Fibroblast of skin of back (primary cell): ENCODE measurements at regions not wholly inside any gene's neighbourhood (a gene's known extent, or its start where the extent isn't known, plus 50 kb on each side); places are given as distances from the start of the nearest gene placed in this dataset.

Experiments
- DNase-seq: peaks from one replicate; pipeline ENCODE4 v3.0.0-alpha.2; 2013

DNA sequence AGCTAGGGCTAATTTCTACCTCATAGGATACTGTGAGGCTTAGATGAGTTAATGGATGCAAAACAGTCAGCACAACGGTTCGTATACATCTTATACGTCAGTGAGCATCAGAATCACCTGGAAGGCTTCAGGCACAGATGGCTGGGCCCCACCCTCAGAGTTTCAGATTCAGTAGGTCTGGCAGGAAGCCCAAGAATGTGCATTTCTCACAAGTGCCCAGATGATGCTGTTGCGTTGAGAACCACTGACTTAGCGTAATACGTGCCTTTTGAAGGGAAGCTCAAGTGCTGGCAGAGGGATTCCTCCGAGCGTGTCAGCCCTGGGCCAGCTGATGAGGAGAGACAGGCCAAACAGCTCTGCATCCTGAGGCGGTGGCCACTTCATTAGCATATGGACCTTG is 117.1 kb upstream of the WWC1 start:
- peak; percentile 32 for DNase-seq

DNA sequence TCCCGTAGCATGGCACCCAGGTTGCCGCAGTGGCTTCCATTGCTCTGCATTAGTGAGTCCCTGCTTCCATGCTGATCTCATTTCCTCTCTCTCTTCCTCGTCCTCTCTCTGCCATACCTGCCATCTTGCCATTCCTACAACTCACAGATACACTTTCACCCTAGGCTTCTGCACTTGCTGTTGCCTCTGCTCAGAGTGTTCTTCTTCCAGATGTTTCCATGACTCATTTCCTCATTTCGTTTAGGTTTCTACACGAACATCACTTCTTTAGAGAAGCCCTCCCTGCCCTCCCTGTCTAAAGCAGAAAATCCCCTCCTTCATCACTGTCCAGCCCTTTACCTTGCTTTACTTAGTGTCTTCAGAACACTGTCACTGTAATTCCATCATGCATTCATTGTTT is 115.2 kb upstream of the WWC1 start:
- no peak for DNase-seq

DNA sequence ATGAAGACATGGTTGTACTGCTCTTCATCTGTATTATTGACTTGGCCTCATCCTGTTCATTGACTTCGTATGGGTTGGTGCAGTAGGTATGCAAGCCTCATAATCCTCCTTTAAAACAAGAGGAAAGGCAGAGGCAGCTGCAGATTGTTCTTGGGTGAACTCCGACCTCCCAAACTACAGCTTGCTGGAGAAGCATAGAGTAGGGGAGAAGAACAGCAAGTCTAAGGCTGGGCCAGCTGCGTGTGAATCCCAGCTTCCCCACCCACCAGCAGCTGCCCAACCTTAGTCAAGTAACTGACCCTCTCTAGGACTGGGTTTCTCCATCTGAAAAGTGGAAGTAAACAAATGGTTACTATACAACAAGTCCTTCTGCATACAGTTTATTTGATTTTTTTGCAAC is 114.5 kb upstream of the WWC1 start:
- DNase-seq: no peak

DNA sequence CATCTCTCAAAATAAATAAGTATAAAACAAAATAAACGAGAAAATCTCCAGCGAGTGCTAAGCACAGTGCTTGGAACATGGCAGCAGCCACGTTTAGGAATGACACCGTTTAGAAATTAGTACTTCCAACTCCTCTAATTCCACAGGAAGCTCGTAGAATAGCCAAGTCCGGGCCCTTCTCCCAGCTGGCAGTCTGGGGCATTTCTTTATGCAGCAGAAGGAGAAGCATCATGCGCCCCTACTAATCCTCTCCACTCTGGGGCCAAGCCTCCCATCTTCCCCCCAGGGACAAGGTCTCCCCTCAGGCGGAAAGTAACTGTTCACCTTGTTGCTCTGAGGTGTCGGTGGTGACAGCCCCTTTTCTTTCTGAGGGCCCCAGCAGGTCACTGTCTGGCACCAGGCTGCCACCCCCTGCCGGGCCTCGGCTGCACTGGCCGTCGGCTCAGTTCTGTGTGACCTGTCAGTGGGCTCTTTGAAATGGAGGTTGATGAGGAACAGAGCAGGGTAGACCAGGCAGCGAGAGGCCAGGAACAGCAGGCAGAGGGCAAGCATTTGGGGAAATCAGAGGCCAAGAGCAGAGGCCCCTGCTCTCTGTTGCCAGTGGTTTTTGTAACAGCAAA is 113.5 kb upstream of the WWC1 start:
- no peak for DNase-seq

DNA sequence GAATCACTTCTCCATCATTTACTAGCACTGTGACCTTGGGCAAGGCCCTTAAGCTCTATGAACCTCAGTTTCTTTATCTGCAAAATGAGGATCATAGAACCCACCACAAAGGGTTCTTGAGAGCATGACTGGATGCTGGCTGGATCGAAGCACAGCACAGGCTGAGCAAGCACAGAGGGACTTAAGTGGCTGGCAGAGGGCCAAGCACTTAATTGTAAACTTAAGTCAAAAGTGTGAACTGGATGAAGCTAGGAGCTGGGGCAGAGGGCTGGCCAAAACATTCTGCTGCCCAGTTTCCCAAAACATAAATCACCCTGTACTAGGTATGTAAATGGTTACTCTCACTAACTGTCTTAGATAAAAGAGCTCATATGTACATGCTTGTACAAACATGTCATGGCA is 112.3 kb upstream of the WWC1 start:
- DNase-seq: no peak

DNA sequence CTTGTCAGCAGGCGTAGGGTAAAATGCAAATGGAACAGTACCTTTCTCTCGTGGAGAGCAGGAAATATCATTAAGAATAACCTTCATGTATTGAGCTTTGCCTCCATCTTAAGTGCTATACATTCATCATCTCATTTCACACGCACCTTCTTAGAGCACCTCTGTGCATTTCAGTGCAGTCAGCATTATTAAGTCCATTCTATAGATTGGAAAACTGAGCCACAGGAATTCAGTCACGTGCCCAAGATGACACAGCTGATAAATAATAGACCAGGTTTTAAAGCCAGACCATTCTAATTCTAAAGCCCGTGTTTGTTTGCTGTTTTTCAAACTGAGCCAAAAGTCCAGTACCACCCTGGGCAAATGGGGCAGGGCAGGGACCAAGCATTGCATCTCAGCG is 109.2 kb upstream of the WWC1 start:
- no peak for DNase-seq

DNA sequence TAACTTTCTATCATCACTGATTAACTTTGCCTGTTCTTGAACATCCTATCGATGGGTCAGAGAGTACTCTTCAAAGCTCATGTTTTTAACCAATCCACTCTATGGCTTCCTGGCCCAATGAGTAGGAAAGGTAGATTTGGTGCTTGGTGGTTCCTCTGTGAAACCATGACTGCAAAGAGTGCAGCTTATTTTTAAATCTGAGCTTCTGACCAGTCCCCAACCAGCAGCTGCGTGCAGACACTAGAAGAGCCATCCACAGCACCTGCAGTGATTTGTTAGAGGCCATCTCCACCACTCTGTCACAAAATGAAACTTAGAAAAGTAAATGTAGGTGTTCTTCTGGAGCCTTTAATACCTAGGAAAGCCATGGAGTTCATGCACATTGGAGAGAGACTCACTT is 107.3 kb upstream of the WWC1 start:
- no peak for DNase-seq

DNA sequence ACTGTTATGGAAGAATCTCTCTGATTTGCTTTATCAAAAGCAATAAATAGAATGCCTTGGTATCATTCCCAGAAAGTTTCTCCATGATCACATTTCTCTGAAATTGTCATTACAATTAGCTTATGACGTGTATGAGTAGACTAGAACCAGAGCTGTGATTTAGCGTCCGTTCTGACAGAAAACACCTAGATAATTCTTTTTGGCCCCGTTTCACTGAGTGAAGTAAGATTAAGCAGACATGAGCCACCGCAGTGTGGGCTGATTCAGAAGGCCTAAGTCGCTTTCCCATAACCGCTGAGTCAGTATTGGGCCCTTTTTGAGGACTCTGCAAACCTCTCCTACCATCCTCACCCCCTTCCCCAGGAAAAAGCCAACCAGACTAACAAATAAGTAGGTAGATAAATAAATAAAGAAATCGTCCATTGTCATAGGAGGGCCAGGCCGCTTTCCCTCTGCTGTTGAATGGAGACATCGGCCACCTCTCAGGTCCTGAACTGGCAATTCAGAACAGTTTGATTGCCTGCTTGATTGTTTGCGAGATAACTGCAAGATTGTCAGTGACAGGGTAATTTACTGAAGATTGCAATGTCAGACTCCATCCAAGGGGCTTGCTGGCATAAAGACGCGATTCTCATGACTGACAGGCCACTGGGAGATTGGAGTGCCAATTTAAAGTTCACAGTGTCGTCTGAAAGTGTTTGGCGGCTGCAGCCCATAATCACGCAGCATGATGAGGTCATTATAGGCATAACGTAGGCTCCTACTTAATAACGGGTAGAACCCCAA is 105.0 kb upstream of the WWC1 start:
- no peak for DNase-seq

DNA sequence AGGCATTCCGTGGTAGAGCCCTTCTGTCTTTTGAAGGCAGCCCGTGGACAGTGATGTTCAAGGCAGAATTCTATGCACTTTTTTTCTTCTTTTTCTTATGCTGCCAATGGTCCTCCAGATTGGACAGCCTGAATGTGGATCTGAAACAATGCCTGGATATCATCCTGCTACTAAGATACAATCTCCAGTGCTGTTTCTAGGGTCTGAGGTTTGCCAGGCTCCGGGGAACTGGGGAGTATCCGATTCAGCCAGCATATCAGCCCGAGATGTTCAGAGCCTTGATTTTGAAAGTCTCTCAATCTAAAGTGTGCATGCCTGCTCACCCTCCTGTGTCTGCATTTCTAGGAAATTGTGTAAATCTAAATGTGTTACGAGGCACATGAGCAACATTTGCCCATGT is 103.8 kb upstream of the WWC1 start:
- no peak for DNase-seq

DNA sequence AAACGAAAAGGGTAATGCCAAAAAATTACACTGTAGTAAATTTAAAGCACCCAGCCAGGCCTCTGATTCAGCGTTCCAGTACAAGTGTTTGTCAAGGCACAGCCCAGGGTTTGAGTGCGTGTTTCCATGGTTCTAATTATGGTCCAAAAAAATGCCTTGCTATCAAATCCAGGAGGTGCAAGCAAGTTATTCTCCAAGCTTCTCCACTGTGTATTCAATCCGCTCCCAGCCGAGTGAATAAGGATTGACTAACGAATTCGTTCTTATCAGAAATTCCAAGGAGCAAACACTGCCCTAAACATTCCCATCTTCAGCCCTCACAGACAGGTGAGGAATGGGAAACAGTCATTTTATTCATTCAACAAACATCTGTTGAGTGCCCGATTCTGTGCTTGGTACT is 103.3 kb upstream of the WWC1 start:
- no peak for DNase-seq

DNA sequence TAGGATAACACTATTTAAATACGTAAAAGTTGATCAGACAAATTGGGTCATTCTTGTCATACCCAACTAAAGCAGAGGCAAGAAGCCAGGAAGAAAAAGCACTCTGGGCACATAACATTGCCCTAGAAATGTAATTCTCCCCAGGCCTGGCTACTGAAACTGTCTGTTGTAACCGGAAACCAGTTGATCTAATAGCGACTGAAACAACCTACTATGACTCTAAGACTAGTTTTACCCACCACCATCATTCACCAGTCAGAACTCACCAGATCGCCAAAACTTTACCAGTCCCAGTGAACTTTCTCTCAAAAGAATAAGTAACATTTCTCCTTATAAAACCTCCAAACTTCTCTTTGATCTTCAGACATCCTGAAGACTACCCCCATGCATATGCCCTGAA is 99.3 kb upstream of the WWC1 start:
- DNase-seq: no peak

DNA sequence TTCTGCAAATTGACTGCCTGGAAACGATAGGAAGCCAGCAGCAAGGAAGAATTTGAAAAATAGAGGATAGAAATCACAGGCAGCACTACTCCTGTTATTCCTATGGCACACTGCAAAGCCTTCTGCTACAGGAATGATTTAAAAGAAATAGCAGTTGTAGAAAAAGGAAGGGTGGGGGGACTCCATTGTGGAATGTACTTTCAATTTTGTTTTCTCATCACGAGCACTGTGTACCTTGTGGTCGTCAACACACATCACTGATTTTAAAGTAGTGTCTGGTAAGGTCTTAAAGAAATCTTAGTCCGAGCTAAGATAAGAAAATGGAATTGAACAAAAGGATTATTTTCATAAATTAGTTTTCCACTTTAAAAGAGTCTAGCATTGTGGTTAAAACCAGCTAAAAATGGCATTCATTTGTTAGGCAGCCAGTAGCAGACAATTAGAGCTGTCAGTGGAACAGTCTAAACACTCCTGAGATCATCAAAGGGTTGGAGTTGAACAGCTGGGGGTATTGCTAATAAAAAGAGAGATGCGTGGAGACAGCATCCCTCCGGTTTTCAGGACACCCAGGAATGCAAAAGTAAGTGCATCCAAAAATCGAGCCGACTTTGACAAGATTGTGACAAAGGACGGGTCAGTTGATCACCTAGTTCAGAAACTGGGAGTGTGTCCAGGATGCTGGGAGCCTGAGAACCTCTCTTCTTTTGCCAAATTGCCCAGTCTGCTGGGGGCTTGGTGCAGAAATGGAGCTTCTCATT is 97.8 kb upstream of the WWC1 start:
- DNase-seq: no peak

DNA sequence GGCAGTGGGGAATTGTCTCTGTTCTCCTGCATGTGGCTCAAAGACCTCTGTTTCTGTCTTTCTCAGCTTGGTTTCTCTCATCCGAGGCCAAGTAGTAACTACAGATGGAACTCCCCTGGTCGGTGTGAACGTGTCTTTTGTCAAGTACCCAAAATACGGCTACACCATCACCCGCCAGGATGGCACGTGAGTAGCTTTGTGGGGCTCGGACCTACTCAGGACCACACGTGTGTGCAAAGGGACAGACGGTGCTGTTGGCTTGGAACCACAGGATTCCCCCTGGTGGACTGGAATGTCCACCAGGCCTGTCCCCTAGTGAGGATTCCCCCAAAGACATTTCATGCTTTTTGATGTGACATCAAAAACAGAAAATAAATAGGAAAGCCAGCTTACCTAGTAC is 96.3 kb upstream of the WWC1 start:
- DNase-seq: no peak

DNA sequence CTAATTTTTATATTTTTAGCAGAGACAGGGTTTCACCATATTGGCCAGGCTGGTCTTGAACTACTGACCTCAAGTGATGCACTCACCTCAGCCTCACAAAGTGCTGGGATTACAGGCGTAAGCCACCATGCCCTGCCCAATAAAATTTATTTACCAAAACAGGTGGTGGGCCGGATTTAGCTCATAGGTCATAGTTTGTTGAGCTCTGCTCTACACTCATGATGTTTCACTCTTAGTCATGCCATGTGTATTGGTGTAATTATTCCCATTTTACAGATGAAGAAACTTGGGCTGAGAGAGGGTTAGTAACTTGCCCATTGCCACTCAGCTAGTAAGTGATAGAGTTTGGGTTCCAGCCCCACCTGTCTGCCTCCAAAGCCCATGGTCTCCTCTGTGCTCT is 93.1 kb upstream of the WWC1 start:
- no peak for DNase-seq

DNA sequence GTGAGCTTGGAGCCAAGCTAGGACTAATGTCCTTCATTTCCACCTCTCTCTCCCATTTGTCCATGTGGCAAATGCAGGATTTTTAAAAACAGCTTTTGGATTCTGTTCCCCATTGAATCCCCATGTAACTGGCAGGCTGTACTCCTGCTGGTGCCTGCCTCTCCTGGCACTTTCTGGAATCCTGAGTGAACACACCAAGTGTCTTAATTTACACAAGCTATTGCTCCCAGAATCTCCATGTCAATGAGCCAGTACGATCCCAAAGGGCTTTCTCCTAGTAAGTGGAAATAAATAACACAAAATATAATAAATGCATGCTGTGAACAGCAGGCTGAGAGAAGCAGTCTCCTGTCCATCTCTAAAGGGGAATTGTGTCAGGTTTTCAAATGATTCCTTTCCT is 88.4 kb upstream of the WWC1 start:
- DNase-seq: no peak

DNA sequence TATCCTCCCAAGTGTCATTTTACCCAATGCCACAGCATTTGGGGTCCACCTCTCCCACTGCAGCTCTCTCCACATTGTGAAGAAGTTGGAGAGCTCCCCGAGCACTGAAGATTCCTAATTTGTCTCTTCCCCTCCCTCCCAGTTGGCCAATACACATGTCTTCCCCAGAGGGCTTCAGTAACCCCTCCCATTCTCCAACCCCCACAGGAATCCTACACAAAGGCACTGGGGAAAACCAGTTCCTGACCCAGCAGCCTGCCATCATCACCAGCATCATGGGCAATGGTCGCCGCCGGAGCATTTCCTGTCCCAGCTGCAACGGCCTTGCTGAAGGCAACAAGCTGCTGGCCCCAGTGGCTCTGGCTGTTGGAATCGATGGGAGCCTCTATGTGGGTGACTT is 87.3 kb upstream of the WWC1 start:
- DNase-seq: no peak

DNA sequence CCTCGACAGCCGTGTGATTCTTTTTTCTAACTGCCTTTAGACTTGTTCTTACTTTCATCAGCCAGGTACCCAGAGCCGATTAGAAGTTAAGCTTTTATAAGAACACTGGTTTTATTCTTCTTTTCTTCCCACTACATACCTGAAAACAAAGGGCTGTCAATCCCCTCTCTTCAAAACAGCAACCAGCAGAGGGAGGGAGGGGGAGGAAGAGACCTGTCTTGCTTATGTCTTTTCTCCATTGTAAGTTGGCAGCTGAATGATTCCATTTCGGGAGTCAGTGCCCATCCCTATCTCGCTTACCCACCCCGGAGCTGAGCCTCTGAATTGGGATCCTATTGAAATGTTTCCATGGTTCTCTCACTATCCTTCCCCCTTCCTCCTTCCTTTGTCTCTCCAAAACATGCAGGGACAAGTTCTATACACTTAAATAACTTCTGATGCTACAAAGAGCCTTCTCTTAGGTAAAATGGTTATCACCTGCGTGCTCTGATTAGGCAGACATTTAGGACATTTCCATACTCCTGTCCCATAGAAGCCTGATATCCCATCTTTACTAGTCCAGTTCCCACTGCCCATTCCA is 83.9 kb upstream of the WWC1 start:
- DNase-seq: no peak

DNA sequence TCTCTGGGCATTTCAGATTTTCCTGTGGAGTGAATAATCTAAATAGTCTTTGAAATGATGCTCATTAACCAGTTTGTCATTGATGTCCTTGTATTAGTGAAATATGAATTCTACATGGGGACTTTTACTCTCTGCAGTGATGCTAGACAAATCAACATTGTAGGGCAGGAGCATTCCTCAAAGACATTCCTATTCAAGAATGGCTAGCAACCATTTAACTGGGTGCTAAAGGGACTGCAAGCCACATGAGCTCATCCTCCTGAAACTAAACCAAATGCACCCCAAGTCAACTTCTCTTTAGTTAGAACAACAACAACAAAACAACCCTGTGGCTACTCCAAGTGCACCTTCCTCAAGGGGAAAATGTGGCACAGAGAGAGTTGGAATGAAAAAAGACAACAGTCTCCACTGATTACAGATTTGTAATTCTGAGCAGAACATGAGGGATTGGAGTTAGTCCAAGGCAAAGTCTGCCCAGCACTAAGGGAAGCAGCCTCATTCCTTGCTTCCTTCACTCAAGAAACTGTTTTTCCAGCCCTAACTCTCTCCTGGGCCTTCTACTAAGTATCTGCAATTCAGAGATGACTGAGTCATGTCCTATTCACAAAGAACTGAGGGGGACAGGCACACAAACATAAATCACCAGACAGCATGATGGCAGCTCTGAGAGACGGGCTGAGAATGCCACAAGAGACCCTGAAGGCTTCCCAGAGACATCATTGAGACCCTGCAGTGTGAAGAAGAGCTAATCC is 82.0 kb upstream of the WWC1 start:
- peak; percentile 65 for DNase-seq

DNA sequence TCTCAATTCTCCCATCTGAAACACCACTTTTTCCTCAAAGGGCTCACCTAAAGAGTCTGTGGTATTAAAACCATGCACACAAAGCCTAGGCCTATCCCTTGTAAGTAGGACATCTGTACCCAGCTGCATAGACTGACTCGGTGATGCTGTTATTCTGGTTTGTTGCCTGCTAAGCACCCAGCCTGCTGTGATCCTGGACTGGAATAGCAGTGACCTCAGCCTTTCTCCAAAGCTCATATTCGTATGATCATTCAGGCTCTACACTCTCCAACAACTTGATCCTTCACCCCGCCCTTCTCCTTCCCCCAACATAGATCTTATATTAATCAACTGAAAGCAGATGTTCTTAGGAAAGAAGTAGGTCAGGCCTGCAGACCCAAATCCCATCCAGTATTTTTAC is 81.4 kb upstream of the WWC1 start:
- peak; percentile 6 for DNase-seq

DNA sequence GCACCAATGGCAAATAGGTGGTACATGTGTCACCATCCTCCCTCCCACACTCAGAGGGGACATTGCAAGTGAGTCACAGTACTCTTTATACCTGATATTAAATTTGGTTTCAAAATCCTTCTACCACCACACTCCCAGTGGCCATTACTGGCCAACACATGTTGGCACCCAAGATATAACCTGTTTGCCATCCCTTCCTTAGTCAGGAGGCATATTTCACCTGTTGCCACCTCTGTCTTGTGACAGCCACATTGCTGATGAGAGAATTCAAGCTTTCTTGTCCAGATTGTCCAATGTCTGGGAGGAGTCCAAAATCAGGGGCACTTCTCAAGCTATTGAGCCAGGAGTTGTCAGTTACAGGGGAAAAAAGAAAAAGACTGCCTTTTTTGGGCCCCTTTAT is 80.2 kb upstream of the WWC1 start:
- no peak for DNase-seq

DNA sequence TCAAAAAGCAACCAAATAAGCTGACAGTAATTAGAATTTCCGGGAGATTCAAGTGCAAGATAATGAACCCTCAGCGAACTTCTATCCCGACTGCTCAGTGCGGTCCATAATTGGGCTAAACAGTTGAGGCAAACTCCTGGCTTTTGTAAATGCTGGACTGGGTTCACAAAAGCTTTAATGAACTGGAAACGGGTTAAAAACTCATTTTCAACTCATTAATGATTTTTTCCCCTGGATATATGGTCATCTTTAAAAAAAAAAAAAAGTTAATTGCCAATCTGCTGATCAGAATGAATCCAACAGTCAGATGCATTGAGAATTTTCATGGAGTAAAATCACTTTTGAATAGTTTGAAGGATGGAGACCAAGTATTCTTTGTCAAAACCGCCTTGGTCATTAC is 79.5 kb upstream of the WWC1 start:
- no peak for DNase-seq

DNA sequence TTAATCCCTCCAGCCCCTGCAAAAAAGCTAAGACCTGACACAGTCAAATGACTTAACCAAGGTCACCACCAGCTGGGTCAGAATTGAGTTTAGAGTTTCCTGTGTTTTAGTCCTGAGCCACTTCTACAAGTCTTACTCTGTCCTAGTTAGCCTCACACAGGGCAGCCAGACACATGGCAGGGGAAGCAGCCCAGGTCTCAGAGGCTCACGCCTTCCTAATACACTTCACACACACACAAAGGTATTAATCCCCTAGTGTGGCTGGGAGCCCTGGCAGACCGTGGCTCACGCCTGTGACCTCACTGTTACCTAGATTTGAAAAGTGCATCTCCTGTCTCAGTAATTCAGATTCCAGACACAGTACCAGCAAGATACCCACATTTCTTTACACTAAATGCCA is 77.4 kb upstream of the WWC1 start:
- no peak for DNase-seq

DNA sequence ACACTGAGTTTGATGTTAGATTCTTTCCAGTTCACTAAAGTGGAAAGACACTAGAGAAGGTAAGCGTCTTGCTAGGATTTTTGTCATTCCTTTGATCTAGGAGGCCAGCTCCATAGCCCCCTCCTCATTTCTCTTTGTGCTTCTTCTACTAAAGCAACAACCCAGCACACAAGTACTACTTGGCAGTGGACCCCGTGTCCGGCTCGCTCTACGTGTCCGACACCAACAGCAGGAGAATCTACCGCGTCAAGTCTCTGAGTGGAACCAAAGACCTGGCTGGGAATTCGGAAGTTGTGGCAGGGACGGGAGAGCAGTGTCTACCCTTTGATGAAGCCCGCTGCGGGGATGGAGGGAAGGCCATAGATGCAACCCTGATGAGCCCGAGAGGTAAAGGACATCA is 76.6 kb upstream of the WWC1 start:
- no peak for DNase-seq
